Stomach (tissue), 8 donors: ENCODE measurements at regions not wholly inside any gene's neighbourhood (a gene's known extent, or its start where the extent isn't known, plus 50 kb on each side); places are given as distances from the start of the nearest gene placed in this dataset.

Experiments
- DNase-seq, 2 donors: peaks; one replicate each; pipeline versions ENCODE4 v3.0.0 to v3.0.0-alpha.2; 2013 to 2019
- H3K27ac ChIP-seq, 5 donors: fragments of 200-600 bp in 4 of 5; sonication (generic) in 4 of 5; one replicate each; pipeline ENCODE4 v1.5.1; 2013 to 2019; ENCODE audit warnings: mild to moderate bottlenecking in 1 of 5, moderate library complexity in 1 of 5
- H3K27me3 ChIP-seq, 3 donors: fragments of 200-600 bp; sonication (generic); one replicate each; pipeline ENCODE4 v1.5.1; 2017 to 2019; ENCODE audit warnings: mixed run types in 1 of 3
- H3K36me3 ChIP-seq, 4 donors: fragments of 200-600 bp; sonication (generic); 1 replicate in 3 of 4; 2 replicates in 1 of 4; pipeline ENCODE4 v1.5.1; 2016 to 2019
- H3K4me1 ChIP-seq, 4 donors: fragments of 200-600 bp; sonication (generic); one replicate each; pipeline ENCODE4 v1.5.1; 2016 to 2019
- H3K4me3 ChIP-seq, 4 donors: fragments of 200-600 bp; sonication (generic) in 3 of 4; one replicate each; pipeline ENCODE4 v1.5.1; 2016 to 2019; ENCODE audit warnings: mild to moderate bottlenecking in 1 of 4
- H3K9me3 ChIP-seq, 4 donors: fragments of 200-600 bp; sonication (generic); one replicate each; pipeline ENCODE4 v1.5.1; 2016 to 2019
- EP300 ChIP-seq: sonication (generic); formaldehyde crosslinking; IDR thresholded peaks from one replicate; pipeline ENCODE4 v1.6.1; 2017; ENCODE audit warnings: antibody characterized with exemption
- POLR2A ChIP-seq, 4 donors: fragments of 450-650 bp; IDR thresholded peaks; one replicate each; pipeline ENCODE4 v1.6.1; 2016; ENCODE audit warnings: antibody characterized with exemption in 4 of 4, control low read depth in 2 of 4, mild to moderate bottlenecking in 1 of 4, moderate library complexity in 1 of 4
- POLR2AphosphoS5 ChIP-seq, 3 donors: sonication (generic); formaldehyde crosslinking; IDR thresholded peaks; one replicate each; pipeline ENCODE4 v1.6.1; 2016; ENCODE audit warnings: antibody characterized with exemption in 3 of 3
- WGBS, 5 donors: extraction: QIAGEN DNeasy Blood & Tissue Kit in 3 of 5; methylation state at CpG; one replicate each; pipeline versions ENCODE4 v1.1.5 to v1.1.7; 2013 to 2018; 5-methylcytosine and 5-hydroxymethylcytosine counted together
- intact Hi-C: fragments of 100-400 bp; cut with DNase I; formaldehyde crosslinking; loops from one replicate; pipeline ENCODE4 v1.15.1; 2023; ENCODE audit warnings: low total_unique reads
- TF ChIP-seq, protein P1 (sequence below), 7 experiments: fragments of 450-650 bp in 4 of 7; fragments of 200-600 bp in 3 of 7; sonication (generic) in 3 of 7; IDR thresholded peaks; one replicate each; pipeline ENCODE4 v1.5.1; 2016 to 2019; ENCODE audit warnings: antibody characterized with exemption in 7 of 7, control low read depth in 2 of 7, mild to moderate bottlenecking in 1 of 7
- donor health status: healthy with polysubstance abuse.
- donor health status: Bipolar disorder and iron deficiency.
- donor health status: healthy.

DNA sequence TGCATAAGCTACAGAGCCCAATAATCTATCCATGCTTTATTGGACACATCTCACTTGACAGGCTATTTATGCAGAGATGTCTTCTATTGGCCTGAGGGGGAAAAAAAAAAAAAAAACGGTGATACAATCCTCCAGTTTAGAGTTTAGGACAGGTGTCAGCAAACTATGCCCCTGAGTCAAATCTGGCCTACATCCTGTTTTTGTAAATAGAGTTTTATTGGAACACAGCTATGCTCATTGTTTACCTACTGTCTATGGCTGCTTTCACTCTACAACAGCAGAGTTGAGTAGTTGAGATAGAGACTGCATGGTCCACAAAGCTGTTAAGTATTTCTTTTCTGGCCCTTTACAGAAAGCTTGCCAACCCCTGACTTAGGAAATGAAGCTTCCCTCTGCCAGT is 403.1 kb downstream of the C12orf75 start:
- Histone ChIP-seq H3K4me1 (no peaks in the 10 kb centered on the region), H3K4me3 (no peak overlapping the region), H3K27me3 (no peaks in the 10 kb centered on the region), H3K27ac (no peak overlapping the region), H3K36me3 (no peaks in the 10 kb centered on the region), H3K9me3 (no peaks in the 10 kb centered on the region)
- intact Hi-C loops: no loop called here
- DNase-seq: no peak
- WGBS, 5 donors: 18 to 25% (median 21%) methylated on average over 1 of the region's 1 CpG
- TF ChIP-seq POLR2AphosphoS5 (IDR thresholded peaks at IDR 0.05) (no peak), POLR2A (IDR thresholded peaks at IDR 0.05) (no peak), EP300 (no peak)
- TF ChIP-seq, protein P1, sequence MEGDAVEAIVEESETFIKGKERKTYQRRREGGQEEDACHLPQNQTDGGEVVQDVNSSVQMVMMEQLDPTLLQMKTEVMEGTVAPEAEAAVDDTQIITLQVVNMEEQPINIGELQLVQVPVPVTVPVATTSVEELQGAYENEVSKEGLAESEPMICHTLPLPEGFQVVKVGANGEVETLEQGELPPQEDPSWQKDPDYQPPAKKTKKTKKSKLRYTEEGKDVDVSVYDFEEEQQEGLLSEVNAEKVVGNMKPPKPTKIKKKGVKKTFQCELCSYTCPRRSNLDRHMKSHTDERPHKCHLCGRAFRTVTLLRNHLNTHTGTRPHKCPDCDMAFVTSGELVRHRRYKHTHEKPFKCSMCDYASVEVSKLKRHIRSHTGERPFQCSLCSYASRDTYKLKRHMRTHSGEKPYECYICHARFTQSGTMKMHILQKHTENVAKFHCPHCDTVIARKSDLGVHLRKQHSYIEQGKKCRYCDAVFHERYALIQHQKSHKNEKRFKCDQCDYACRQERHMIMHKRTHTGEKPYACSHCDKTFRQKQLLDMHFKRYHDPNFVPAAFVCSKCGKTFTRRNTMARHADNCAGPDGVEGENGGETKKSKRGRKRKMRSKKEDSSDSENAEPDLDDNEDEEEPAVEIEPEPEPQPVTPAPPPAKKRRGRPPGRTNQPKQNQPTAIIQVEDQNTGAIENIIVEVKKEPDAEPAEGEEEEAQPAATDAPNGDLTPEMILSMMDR (IDR thresholded peaks at IDR 0.05): no peak

- intact Hi-C loops: no loop called here
- H3K36me3 ChIP-seq: no peaks in the 10 kb centered on the region
- H3K27me3 ChIP-seq: no peaks in the 10 kb centered on the region
- DNase-seq: no peak
- TF ChIP-seq, protein P1 (IDR thresholded peaks at IDR 0.05): no peak
- TF ChIP-seq POLR2AphosphoS5 (IDR thresholded peaks at IDR 0.05) (no peak), EP300 (no peak), POLR2A (IDR thresholded peaks at IDR 0.05) (no peak)
- H3K27ac ChIP-seq: no peak overlapping the region
- no peak overlapping the region for H3K4me3 ChIP-seq
- H3K4me1 ChIP-seq: peaks cover 3 to 18% (median 11%) of the 10 kb centered on the region in 4 donors
- WGBS, 5 donors: 33 to 50% (median 41%) methylated on average over 5 of the region's 5 CpGs
- H3K9me3 ChIP-seq: no peaks in the 10 kb centered on the region
These were observed 402.3 kb downstream of the NUAK1 start for GRCh38 chr12:105736498-105736897.

DNA sequence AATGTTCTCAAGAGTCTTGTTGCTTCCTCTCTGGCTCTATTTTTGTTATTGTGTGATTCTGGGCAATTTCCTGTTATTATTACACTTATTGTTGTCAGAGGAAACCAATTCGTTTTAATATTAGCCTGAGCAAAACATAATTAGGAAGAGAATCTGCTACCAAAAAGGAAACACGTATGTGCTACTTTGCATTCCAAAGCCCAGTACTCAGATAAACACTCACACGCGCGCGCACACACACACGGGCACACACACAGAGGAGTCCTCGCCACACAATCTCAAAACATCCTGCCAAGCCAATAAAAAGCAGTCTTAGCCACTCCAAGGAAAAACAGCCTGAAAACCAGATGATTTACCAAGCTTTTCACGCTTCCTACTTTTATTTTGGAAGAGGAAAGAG is 400.7 kb downstream of the NUAK1 start:
- intact Hi-C loops: no loop called here

DNA sequence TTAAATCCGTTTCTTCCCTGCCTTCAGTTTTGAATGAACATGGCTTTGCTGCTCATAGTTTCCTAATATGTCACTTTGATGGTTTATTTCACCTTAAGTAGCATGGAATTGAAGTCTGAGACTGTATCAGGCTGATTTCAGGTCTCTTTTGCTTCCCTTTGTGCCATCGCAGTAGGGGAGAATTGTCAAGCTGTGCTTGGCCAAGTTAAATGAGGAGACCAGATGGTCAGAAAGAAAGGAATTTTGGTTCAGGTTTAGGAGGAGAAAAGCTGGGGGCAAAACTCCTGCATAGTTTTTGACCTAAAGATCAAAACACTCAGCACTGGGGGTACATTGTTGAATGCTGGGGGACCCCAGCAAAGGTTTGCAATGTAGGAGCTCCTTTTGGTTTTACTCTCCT is 398.4 kb downstream of the NUAK1 start:
- H3K9me3 ChIP-seq: no peaks in the 10 kb centered on the region
- DNase-seq: no peak
- H3K4me1 ChIP-seq: peaks cover 5 to 26% (median 17%) of the 10 kb centered on the region in 4 donors
- intact Hi-C loops: no loop called here
- TF ChIP-seq EP300 (no peak), POLR2AphosphoS5 (IDR thresholded peaks at IDR 0.05) (no peak), POLR2A (IDR thresholded peaks at IDR 0.05) (no peak)
- H3K27ac ChIP-seq: peak overlapping the region in 2 of 5 donors; percentile 25 to 66
- H3K4me3 ChIP-seq: no peak overlapping the region
- 43 to 64% (median 55%) methylated on average over 2 of the region's 2 CpGs for WGBS, 5 donors
- no peaks in the 10 kb centered on the region for H3K27me3 ChIP-seq
- no peaks in the 10 kb centered on the region for H3K36me3 ChIP-seq

More for the DNA sequence above, 400.7 kb downstream of the NUAK1 start:
- 52 to 69% (median 57%) methylated on average over 9 of the region's 9 CpGs for WGBS, 5 donors
- no peaks in the 10 kb centered on the region for H3K27me3 ChIP-seq
- H3K4me1 ChIP-seq: peaks cover 5 to 26% (median 17%) of the 10 kb centered on the region in 4 donors
- no peak for TF ChIP-seq EP300
- no peak for TF ChIP-seq POLR2A (IDR thresholded peaks at IDR 0.05)
- no peak for TF ChIP-seq POLR2AphosphoS5 (IDR thresholded peaks at IDR 0.05)
- TF ChIP-seq, protein P1 (IDR thresholded peaks at IDR 0.05): no peak
- no peaks in the 10 kb centered on the region for H3K9me3 ChIP-seq
- peak overlapping the region in 4 of 5 donors; percentile 31 to 69 (median 43) for H3K27ac ChIP-seq
- peak in 1 of 2 donors; percentile 41 for DNase-seq
- no peak overlapping the region for H3K4me3 ChIP-seq
- H3K36me3 ChIP-seq: no peaks in the 10 kb centered on the region

GRCh38 chr12:105740970-105741725 is 397.6 kb downstream of the NUAK1 start:
- H3K27me3 ChIP-seq: no peaks in the 10 kb centered on the region
- intact Hi-C loops: no loop called here
- DNase-seq: peak in 1 of 2 donors; percentile 57

More at GRCh38 chr12:105740970-105741725, 397.6 kb downstream of the NUAK1 start:
- 37 to 50% (median 42%) methylated on average over 9 of the region's 9 CpGs for WGBS, 5 donors
- Histone ChIP-seq H3K27ac (peak overlapping the region in 3 of 5 donors; percentile 25 to 66 (median 56)), H3K4me3 (no peak overlapping the region), H3K36me3 (no peaks in the 10 kb centered on the region), H3K9me3 (no peaks in the 10 kb centered on the region), H3K4me1 (peaks cover 5 to 26% (median 17%) of the 10 kb centered on the region in 4 donors)
- no peak for TF ChIP-seq POLR2A (IDR thresholded peaks at IDR 0.05)
- TF ChIP-seq, protein P1 (IDR thresholded peaks at IDR 0.05): no peak
- no peak for TF ChIP-seq EP300
- no peak for TF ChIP-seq POLR2AphosphoS5 (IDR thresholded peaks at IDR 0.05)
